K562 (cell line): ENCODE measurements at regions not wholly inside any gene's neighbourhood (a gene's known extent, or its start where the extent isn't known, plus 50 kb on each side); places are given as distances from the start of the nearest gene placed in this dataset.

Experiments used
- CBX5 ChIP-seq: IDR thresholded peaks from 2 replicates; pipeline ENCODE4 v1.6.1; 2014; ENCODE audit warnings: low read depth, borderline replicate concordance
- CEBPB ChIP-seq: fragments of 450-650 bp; IDR thresholded peaks from 2 replicates; pipeline ENCODE4 v1.6.1; 2016; ENCODE audit warnings: missing genetic modification characterization, missing compliant biosample characterization
- CHAMP1 ChIP-seq: fragments of 450-650 bp; IDR thresholded peaks from 2 replicates; pipeline ENCODE4 v1.6.1; 2016; ENCODE audit warnings: mild to moderate bottlenecking
- DIDO1 ChIP-seq: fragments of 450-650 bp; IDR thresholded peaks from 2 replicates; pipeline ENCODE4 v1.6.1; 2016; ENCODE audit warnings: low read depth, missing biosample characterization, missing genetic modification characterization
- DPF2 ChIP-seq: fragments of 450-650 bp; IDR thresholded peaks from 2 replicates; pipeline ENCODE4 v1.6.1; 2016
- HLTF ChIP-seq: fragments of 450-650 bp; IDR thresholded peaks from 2 replicates; pipeline ENCODE4 v1.6.1; 2016
- IRF2 ChIP-seq: sonication (generic); formaldehyde crosslinking; IDR thresholded peaks from 2 replicates; pipeline ENCODE4 v1.8.1; 2022; ENCODE audit warnings: mild to moderate bottlenecking, missing genetic modification reagents
- MEF2D ChIP-seq: conservative IDR thresholded peaks from 2 replicates; pipeline ENCODE4 v1.6.1; 2016; ENCODE audit warnings: low read depth, missing genetic modification characterization, missing compliant biosample characterization
- NFIX ChIP-seq: fragments of 250-450 bp; sonication (Bioruptor Pico); IDR thresholded peaks from 2 replicates; pipeline ENCODE4 v1.4.0; 2020; ENCODE audit warnings: low read depth, mild to moderate bottlenecking, moderate library complexity
- POLR2AphosphoS5 ChIP-seq: IDR thresholded peaks from 2 replicates; pipeline ENCODE4 v1.6.1; 2011; ENCODE audit warnings: mild to moderate bottlenecking, low read depth, low read length, moderate library complexity; ENCODE audit not compliant: control insufficient read depth, insufficient read depth
- RCOR1 ChIP-seq, 2 experiments: IDR thresholded peaks; 2 replicates each; pipeline ENCODE4 v1.6.1; 2012; ENCODE audit warnings: low read depth in 2 of 2, low read length in 2 of 2, borderline replicate concordance in 1 of 2, improper control_type of control experiment in 1 of 2
- ZBTB11 ChIP-seq, 3 experiments: fragments of 200-800 bp in 1 of 3; fragments of 250-450 bp in 1 of 3; fragments of 450-650 bp in 1 of 3; sonication (Bioruptor Pico) in 1 of 3; sonication (Bioruptor generic) in 1 of 3; formaldehyde crosslinking in 1 of 3; IDR thresholded peaks; 2 replicates each; pipeline versions ENCODE4 v1.6.1 to v1.8.0; 2016 to 2022; ENCODE audit warnings: mild to moderate bottlenecking in 2 of 3, missing genetic modification characterization in 2 of 3, missing compliant biosample characterization in 1 of 3, moderate library complexity in 1 of 3
- ZFP1 ChIP-seq: fragments of 450-650 bp; formaldehyde crosslinking; IDR thresholded peaks from 2 replicates; pipeline ENCODE4 v1.4.0; 2020; ENCODE audit warnings: mild to moderate bottlenecking, mixed read lengths
- ZNF232 ChIP-seq: sonication (generic); formaldehyde crosslinking; IDR thresholded peaks from 2 replicates; pipeline ENCODE4 v1.8.0; 2022; ENCODE audit warnings: mild to moderate bottlenecking, missing genetic modification reagents
- ZNF561 ChIP-seq: fragments of 450-650 bp; formaldehyde crosslinking; conservative IDR thresholded peaks from 2 replicates; pipeline ENCODE4 v1.4.0; 2020; ENCODE audit warnings: mild to moderate bottlenecking, moderate library complexity
- ZSCAN32 ChIP-seq: fragments of 450-650 bp; formaldehyde crosslinking; IDR thresholded peaks from 2 replicates; pipeline ENCODE4 v1.4.0; 2020; ENCODE audit warnings: mild to moderate bottlenecking, moderate library complexity
- TF ChIP-seq, protein P1 (sequence below): fragments of 450-650 bp; IDR thresholded peaks from 2 replicates; pipeline ENCODE4 v1.6.1; 2017; ENCODE audit warnings: antibody characterized with exemption, mild to moderate bottlenecking

DNA sequence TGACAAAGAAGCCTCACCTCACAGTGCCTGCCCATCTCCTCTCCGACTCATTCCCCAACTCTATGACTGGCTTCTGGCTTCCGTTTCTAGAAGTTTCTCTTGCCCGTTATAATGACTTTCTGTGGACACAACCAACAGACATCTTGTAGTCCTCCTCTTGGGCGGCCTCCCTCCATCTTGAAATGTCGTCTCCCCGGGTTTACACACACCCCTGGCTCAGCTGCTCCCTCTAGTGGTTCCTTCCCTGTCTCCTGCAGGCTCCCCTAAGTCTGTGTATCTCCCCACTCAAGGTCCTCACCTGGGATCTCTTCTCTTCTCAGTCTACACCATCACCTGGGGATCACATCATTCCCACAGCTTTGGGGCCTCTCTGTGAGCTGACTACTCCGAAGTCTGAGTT, 123.4 kb upstream of the NEBL start (continued):
- TF ChIP-seq, protein P1, sequence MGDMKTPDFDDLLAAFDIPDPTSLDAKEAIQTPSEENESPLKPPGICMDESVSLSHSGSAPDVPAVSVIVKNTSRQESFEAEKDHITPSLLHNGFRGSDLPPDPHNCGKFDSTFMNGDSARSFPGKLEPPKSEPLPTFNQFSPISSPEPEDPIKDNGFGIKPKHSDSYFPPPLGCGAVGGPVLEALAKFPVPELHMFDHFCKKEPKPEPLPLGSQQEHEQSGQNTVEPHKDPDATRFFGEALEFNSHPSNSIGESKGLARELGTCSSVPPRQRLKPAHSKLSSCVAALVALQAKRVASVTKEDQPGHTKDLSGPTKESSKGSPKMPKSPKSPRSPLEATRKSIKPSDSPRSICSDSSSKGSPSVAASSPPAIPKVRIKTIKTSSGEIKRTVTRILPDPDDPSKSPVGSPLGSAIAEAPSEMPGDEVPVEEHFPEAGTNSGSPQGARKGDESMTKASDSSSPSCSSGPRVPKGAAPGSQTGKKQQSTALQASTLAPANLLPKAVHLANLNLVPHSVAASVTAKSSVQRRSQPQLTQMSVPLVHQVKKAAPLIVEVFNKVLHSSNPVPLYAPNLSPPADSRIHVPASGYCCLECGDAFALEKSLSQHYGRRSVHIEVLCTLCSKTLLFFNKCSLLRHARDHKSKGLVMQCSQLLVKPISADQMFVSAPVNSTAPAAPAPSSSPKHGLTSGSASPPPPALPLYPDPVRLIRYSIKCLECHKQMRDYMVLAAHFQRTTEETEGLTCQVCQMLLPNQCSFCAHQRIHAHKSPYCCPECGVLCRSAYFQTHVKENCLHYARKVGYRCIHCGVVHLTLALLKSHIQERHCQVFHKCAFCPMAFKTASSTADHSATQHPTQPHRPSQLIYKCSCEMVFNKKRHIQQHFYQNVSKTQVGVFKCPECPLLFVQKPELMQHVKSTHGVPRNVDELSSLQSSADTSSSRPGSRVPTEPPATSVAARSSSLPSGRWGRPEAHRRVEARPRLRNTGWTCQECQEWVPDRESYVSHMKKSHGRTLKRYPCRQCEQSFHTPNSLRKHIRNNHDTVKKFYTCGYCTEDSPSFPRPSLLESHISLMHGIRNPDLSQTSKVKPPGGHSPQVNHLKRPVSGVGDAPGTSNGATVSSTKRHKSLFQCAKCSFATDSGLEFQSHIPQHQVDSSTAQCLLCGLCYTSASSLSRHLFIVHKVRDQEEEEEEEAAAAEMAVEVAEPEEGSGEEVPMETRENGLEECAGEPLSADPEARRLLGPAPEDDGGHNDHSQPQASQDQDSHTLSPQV, result 0 out of 2 replicates have a peak, but pooled peaks have one; percentile 26
- peak; percentile 64; the same call in 1 of the 2 replicates for TF ChIP-seq CBX5
- peak; percentile 34; the same call in 1 of the 2 replicates for TF ChIP-seq CHAMP1
- no peak for TF ChIP-seq HLTF
- TF ChIP-seq IRF2 (CRISPR knock-in tag), result no peak
- TF ChIP-seq ZSCAN32 (CRISPR knock-in tag), result no peak
- no peak for TF ChIP-seq ZNF232 (CRISPR knock-in tag)
- 0 out of 2 replicates have a peak, but pooled peaks have one; percentile 17 for TF ChIP-seq MEF2D (tag)
- TF ChIP-seq POLR2AphosphoS5, result no peak
- TF ChIP-seq ZBTB11 (CRISPR knock-in tag; IDR thresholded peaks at IDR 0.05), result no peak
- no peak for TF ChIP-seq CEBPB (tag)
- no peak for TF ChIP-seq NFIX (CRISPR knock-in tag)
- TF ChIP-seq ZNF561 (CRISPR knock-in tag), result no peak
- TF ChIP-seq DPF2, result no peak
- peak; percentile 73; the same call in 1 of the 2 replicates for TF ChIP-seq ZFP1 (CRISPR knock-in tag)
- TF ChIP-seq DIDO1 (tag), result no peak
- TF ChIP-seq RCOR1 (IDR thresholded peaks at IDR 0.05; ENCODE audit: borderline replicate concordance in 1 of 2, low read depth in 2 of 2, low read length in 2 of 2), result peak in 1 of 2 experiments; percentile 32; a peak in 1 of 4 replicates
